Smooth muscle cell (in vitro differentiated cells): ENCODE measurements at regions not wholly inside any gene's neighbourhood (a gene's known extent, or its start where the extent isn't known, plus 50 kb on each side); places are given as distances from the start of the nearest gene placed in this dataset.

ENCODE experiments used
- DNase-seq: peaks from one replicate; lab custom pipeline; 2025; ENCODE audit not compliant: unreplicated experiment; lab: John Stamatoyannopoulos, UW
- H2AFZ ChIP-seq: fragments of 200-600 bp; sonication (generic); 2 replicates; pipeline ENCODE4 v1.6.0; 2016; ENCODE audit warnings: antibody characterized with exemption, low read depth, mild to moderate bottlenecking
- H3F3A ChIP-seq: fragments of 200-600 bp; sonication (generic); 2 replicates; pipeline ENCODE4 v1.6.0; 2017; ENCODE audit warnings: antibody characterized with exemption, low read depth
- H3K27ac ChIP-seq: fragments of 200-600 bp; sonication (generic); 2 replicates; pipeline ENCODE4 v1.5.1; 2016; ENCODE audit warnings: low read depth, mild to moderate bottlenecking
- H3K27me3 ChIP-seq: fragments of 200-600 bp; sonication (generic); 2 replicates; pipeline ENCODE4 v1.6.1; 2016; ENCODE audit warnings: low read depth, mild to moderate bottlenecking
- H3K36me3 ChIP-seq: fragments of 200-600 bp; sonication (generic); 2 replicates; pipeline ENCODE4 v1.5.1; 2016; ENCODE audit warnings: low read depth
- H3K4me1 ChIP-seq: fragments of 200-600 bp; sonication (generic); 2 replicates; pipeline ENCODE4 v1.5.1; 2016; ENCODE audit warnings: low read depth
- H3K4me2 ChIP-seq: fragments of 200-600 bp; sonication (generic); 2 replicates; pipeline ENCODE4 v1.6.0; 2016; ENCODE audit warnings: mild to moderate bottlenecking
- H3K4me3 ChIP-seq: fragments of 200-600 bp; sonication (generic); 2 replicates; pipeline ENCODE4 v1.5.1; 2016; ENCODE audit warnings: mild to moderate bottlenecking
- H3K79me2 ChIP-seq: fragments of 200-600 bp; sonication (generic); 2 replicates; pipeline ENCODE4 v1.6.0; 2016; ENCODE audit warnings: low read depth, mild to moderate bottlenecking
- H3K9ac ChIP-seq: fragments of 200-600 bp; sonication (generic); 2 replicates; pipeline ENCODE4 v1.6.0; 2016; ENCODE audit warnings: low read depth
- H3K9me3 ChIP-seq: fragments of 200-600 bp; sonication (generic); replicated peaks from 2 replicates; pipeline ENCODE4 v1.5.1; 2016; ENCODE audit warnings: low read depth
- H4K20me1 ChIP-seq: fragments of 200-600 bp; sonication (generic); 2 replicates; pipeline ENCODE4 v1.6.0; 2016; ENCODE audit warnings: low read depth
- WGBS: methylation state at CpG from one replicate; pipeline ENCODE4 v1.1.7; 2016; ENCODE audit warnings: low lambda C conversion rate; 5-methylcytosine and 5-hydroxymethylcytosine counted together
- TF ChIP-seq, protein P1 (sequence below): fragments of 200-600 bp; sonication (generic); IDR thresholded peaks from 2 replicates; pipeline ENCODE4 v1.5.1; 2017; ENCODE audit warnings: borderline replicate concordance, mild to moderate bottlenecking, antibody characterized with exemption; ENCODE audit not compliant: insufficient read depth, poor library complexity, severe bottlenecking

GRCh38 chr11:64499261-64500004, 56.3 kb upstream of the SLC22A11 start:
- no peak overlapping the region for H3K4me3 ChIP-seq
- WGBS: 91% methylated on average over 16 of the region's 16 CpGs
- no peak overlapping the region for H3K9ac ChIP-seq
- H3K79me2 ChIP-seq: no peaks in the 10 kb centered on the region
- DNase-seq: no peak
- H3K4me1 ChIP-seq: no peaks in the 10 kb centered on the region
- H3K36me3 ChIP-seq: no peaks in the 10 kb centered on the region
- no peaks in the 10 kb centered on the region for H3F3A ChIP-seq
- H3K9me3 ChIP-seq: no peaks in the 10 kb centered on the region
- H3K27me3 ChIP-seq: peaks cover under 1% of the 10 kb centered on the region
- no peak overlapping the region for H2AFZ ChIP-seq
- H3K4me2 ChIP-seq: no peak overlapping the region
- TF ChIP-seq, protein P1, sequence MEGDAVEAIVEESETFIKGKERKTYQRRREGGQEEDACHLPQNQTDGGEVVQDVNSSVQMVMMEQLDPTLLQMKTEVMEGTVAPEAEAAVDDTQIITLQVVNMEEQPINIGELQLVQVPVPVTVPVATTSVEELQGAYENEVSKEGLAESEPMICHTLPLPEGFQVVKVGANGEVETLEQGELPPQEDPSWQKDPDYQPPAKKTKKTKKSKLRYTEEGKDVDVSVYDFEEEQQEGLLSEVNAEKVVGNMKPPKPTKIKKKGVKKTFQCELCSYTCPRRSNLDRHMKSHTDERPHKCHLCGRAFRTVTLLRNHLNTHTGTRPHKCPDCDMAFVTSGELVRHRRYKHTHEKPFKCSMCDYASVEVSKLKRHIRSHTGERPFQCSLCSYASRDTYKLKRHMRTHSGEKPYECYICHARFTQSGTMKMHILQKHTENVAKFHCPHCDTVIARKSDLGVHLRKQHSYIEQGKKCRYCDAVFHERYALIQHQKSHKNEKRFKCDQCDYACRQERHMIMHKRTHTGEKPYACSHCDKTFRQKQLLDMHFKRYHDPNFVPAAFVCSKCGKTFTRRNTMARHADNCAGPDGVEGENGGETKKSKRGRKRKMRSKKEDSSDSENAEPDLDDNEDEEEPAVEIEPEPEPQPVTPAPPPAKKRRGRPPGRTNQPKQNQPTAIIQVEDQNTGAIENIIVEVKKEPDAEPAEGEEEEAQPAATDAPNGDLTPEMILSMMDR: no peak
- no peak overlapping the region for H3K27ac ChIP-seq
- H4K20me1 ChIP-seq: no peaks in the 10 kb centered on the region

GRCh38 chr11:64500176-64501013, 55.3 kb upstream of the SLC22A11 start:
- Histone ChIP-seq H3K27ac (no peak overlapping the region), H3K4me3 (no peak overlapping the region), H3K79me2 (no peaks in the 10 kb centered on the region), H2AFZ (no peak overlapping the region), H3K9me3 (no peaks in the 10 kb centered on the region), H3K27me3 (no peaks in the 10 kb centered on the region), H3F3A (no peaks in the 10 kb centered on the region), H4K20me1 (no peaks in the 10 kb centered on the region), H3K4me2 (no peak overlapping the region), H3K9ac (no peak overlapping the region), H3K4me1 (no peaks in the 10 kb centered on the region), H3K36me3 (no peaks in the 10 kb centered on the region)
- WGBS: 83% methylated on average over 27 of the region's 28 CpGs
- DNase-seq: no peak
- TF ChIP-seq, protein P1: no peak

GRCh38 chr11:64501500-64502427, 54.0 kb upstream of the SLC22A11 start:
- WGBS: 81% methylated on average over 14 of the region's 14 CpGs
- Histone ChIP-seq H3K9me3 (no peaks in the 10 kb centered on the region), H4K20me1 (no peaks in the 10 kb centered on the region), H3F3A (no peaks in the 10 kb centered on the region), H3K79me2 (no peaks in the 10 kb centered on the region), H3K27me3 (peaks cover 6% of the 10 kb centered on the region), H3K27ac (no peak overlapping the region), H2AFZ (no peak overlapping the region), H3K4me3 (no peak overlapping the region), H3K4me2 (no peak overlapping the region), H3K9ac (no peak overlapping the region), H3K36me3 (no peaks in the 10 kb centered on the region), H3K4me1 (no peaks in the 10 kb centered on the region)
- TF ChIP-seq, protein P1: no peak
- no peak for DNase-seq
